ENCODE measurements at regions not wholly inside any gene's neighbourhood (a gene's known extent, or its start where the extent isn't known, plus 50 kb on each side); places are given as distances from the start of the nearest gene placed in this dataset.

DNA sequence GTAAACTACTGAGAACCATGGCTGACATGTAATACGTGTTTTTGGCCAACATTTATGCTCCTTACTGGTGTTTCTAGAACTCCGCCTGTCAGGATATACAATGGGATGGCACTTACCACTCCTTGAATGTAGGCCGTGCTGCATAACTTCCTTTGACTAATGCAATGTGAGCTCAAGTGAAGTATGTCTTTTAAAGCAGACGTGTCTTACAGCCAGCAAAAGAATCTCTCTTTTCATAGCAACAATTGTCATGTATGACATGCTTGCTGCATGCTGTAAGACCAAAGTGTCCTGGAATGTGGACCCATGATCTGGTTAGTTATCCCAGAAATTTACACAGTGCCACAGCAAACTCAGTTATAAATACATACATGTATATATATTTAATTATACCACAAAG lies 1202.7 kb upstream of the PIK3C3 start:
- no peak for TF ChIP-seq EZH2 (IDR thresholded peaks at IDR 0.05; ENCODE audit: borderline replicate concordance, low read length)
- TF ChIP-seq, protein P1, sequence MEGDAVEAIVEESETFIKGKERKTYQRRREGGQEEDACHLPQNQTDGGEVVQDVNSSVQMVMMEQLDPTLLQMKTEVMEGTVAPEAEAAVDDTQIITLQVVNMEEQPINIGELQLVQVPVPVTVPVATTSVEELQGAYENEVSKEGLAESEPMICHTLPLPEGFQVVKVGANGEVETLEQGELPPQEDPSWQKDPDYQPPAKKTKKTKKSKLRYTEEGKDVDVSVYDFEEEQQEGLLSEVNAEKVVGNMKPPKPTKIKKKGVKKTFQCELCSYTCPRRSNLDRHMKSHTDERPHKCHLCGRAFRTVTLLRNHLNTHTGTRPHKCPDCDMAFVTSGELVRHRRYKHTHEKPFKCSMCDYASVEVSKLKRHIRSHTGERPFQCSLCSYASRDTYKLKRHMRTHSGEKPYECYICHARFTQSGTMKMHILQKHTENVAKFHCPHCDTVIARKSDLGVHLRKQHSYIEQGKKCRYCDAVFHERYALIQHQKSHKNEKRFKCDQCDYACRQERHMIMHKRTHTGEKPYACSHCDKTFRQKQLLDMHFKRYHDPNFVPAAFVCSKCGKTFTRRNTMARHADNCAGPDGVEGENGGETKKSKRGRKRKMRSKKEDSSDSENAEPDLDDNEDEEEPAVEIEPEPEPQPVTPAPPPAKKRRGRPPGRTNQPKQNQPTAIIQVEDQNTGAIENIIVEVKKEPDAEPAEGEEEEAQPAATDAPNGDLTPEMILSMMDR (IDR thresholded peaks at IDR 0.05; ENCODE audit: low read length): no peak
